ENCODE measurements at regions not wholly inside any gene's neighbourhood (a gene's known extent, or its start where the extent isn't known, plus 50 kb on each side); places are given as distances from the start of the nearest gene placed in this dataset.

DNA sequence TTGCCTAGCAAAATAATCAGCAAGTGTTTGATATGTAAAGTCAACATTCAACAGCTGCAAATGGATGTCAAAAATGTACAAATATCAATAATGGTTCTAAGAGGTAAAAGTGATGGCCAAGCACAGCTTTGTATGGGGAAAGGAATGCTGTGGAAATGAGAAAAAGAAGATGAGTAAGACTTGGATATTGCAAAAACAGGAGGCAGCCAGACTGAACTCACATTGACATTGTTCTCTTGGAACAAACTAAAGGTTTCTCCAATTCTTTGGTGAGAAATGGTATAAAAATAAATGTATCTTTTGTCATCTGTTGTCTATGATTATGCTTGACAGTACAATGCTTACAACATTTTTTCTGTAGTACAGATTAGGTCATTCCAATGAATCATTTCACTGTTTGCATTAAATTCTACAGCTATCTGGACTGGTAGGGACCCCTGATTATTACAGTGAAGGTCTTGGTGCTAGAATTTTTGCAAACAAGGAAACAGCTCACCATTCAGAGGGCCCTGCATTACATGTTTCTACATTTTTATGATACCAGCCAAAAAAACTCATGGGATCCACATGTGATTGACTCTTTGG, 465.7 kb downstream of the NOVA1 start:
- Mint-ChIP-seq H3K9me3 (peaks cover 24% of the 10 kb centered on the region), H3K4me3 (no peak overlapping the region), H3K4me1 (ENCODE audit: low read depth) (no peaks in the 10 kb centered on the region), H3K36me3 (no peaks in the 10 kb centered on the region), H3K27ac (no peak overlapping the region), H3K27me3 (no peaks in the 10 kb centered on the region)
- POLR2A ChIA-PET = no interaction called here
- CTCF ChIA-PET = no interaction called here
- no peak for DNase-seq
- intact Hi-C loops (cut with micrococcal nuclease) = no loop called here

DNA sequence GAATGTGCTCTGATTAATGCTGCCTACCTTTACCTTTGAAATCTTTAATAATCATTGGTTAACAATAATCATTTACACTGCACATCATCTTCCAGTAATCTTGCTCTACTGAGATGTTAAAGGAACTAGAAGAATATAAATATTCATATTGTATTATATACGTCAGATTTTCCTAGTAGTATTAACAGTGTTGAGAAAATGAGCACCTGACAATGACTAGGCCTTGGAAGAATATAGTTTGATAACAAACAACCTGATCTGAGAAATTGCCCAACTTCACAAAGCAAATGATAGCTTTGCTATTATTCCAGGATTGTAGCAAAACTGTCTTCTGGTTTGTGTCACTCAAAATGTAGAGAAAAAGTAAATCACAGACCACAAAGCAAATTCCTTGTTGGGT, 467.1 kb downstream of the NOVA1 start:
- H3K4me3 Mint-ChIP-seq = no peak overlapping the region
- POLR2A ChIA-PET = no interaction called here
- H3K36me3 Mint-ChIP-seq = no peaks in the 10 kb centered on the region

DNA sequence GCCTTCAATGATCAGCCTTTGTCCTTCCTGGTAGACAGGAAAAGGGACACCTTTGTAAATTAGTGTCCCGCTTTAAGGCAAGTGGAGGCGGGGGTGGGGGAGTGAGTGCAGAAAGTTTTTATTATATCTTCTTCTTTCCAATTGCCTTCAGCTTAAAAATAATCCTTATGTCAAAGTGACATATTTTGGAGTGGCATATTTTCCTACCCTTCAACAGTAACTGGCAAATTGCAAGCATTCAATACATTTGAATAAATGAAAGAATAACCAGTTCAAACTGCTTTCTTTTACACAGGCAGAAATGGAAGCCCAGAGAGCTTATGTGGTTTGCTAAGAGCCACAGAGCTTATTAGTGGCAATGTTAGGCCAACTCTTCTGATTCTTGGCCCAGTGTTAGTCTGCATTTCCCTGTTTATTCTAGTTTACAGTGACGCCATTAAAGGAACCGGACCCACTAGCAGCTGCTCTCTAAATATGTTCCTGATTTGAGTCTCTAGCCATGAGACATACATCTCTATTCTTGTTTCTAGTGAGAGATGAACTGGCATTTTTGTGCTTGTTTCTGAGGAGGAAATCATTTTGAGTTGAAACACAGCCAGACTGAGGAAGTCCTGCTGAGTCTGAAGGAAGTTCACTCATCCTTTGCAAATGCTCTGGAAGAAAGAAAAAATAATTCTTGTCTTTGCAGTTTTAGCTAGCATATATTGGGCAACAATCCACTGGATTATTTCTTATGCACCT, 468.7 kb downstream of the NOVA1 start:
- no peak for DNase-seq
- no peak overlapping the region for H3K27ac Mint-ChIP-seq
- intact Hi-C loops (cut with micrococcal nuclease) = no loop called here
- peaks cover 16% of the 10 kb centered on the region for H3K9me3 Mint-ChIP-seq
- ChIA-PET POLR2A (no interaction called here), CTCF (no interaction called here)
- no peaks in the 10 kb centered on the region for H3K27me3 Mint-ChIP-seq
- H3K36me3 Mint-ChIP-seq = no peaks in the 10 kb centered on the region
- no peaks in the 10 kb centered on the region for H3K4me1 Mint-ChIP-seq (ENCODE audit: low read depth)
- H3K4me3 Mint-ChIP-seq = no peak overlapping the region

More for the DNA sequence above, 467.1 kb downstream of the NOVA1 start:
- CTCF ChIA-PET = no interaction called here
- intact Hi-C loops (cut with micrococcal nuclease) = no loop called here
- Mint-ChIP-seq H3K27ac (no peak overlapping the region), H3K27me3 (no peaks in the 10 kb centered on the region), H3K4me1 (ENCODE audit: low read depth) (no peaks in the 10 kb centered on the region), H3K9me3 (peaks cover 24% of the 10 kb centered on the region)
- no peak for DNase-seq

DNA sequence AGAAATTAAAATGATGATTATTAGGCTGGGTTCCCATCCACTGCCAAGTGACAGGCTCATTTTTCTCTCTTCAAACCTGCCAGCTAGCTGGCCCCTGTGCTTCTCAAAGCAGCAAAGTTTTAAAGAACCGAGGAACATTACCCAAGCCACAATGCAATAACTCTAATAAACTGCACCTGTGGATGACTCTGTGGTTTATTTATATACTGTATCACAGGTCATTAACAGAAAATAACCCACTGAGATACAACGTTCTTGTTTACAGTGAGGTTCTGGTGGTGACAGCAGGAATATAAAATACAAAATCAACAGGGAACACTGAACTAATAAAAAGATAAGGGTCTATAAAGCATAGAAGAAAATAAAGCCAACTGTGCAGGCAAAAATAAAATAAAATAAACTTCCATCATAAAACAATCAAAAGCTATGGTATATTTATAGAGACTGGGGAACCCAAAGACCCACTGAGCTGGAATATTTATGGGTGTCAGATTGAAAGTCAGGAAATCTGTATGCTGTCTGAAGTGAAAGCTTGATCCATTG, 472.9 kb downstream of the NOVA1 start:
- Mint-ChIP-seq H3K36me3 (no peaks in the 10 kb centered on the region), H3K4me1 (ENCODE audit: low read depth) (no peaks in the 10 kb centered on the region), H3K4me3 (no peak overlapping the region), H3K27me3 (no peaks in the 10 kb centered on the region), H3K9me3 (peaks cover 15% of the 10 kb centered on the region), H3K27ac (no peak overlapping the region)
- ChIA-PET CTCF (no interaction called here), POLR2A (no interaction called here)
- no peak for DNase-seq
- intact Hi-C loops (cut with micrococcal nuclease) = no loop called here

DNA sequence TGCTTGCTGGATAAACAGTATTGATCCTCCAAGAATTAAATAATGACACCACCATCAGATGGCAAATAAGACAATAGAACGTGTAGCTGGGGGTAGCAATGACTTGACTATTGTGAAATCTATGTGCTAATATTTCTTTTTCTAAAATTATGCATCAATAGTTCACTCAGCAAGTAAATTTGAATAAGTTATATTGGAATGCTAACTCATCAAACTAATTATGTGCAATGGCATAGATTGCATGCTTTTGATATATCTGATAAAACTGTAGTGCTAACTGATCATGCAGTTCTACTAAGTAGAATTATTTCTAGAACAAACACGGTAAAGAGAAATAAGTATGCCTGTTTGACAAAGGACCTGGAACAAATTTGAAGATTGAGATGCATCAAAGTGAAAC, 474.4 kb downstream of the NOVA1 start:
- ChIA-PET POLR2A (no interaction called here), CTCF (no interaction called here)
- Mint-ChIP-seq H3K36me3 (no peaks in the 10 kb centered on the region), H3K27me3 (no peaks in the 10 kb centered on the region), H3K4me1 (ENCODE audit: low read depth) (no peaks in the 10 kb centered on the region), H3K27ac (no peak overlapping the region), H3K9me3 (peaks cover 20% of the 10 kb centered on the region), H3K4me3 (no peak overlapping the region)
- intact Hi-C loops (cut with micrococcal nuclease) = no loop called here
- DNase-seq = no peak

DNA sequence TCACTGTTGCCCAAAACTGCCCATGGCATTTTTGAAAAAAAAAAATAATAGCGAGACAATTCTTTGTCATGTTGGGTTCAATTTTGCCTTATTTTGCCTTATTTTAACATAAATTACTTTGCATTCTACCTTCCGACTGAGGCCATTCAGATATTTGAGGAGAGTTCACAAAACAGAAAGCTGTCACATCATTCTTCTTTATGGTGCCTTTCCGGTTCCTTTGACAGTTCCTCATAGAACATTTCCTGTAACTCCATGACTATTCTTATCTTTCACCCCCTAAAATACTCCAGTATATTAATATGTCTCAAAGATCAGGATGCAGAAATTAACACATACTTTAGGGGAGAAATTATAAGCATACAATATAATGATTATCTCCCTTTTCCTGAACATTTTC, 476.7 kb downstream of the NOVA1 start:
- Mint-ChIP-seq H3K4me1 (ENCODE audit: low read depth) (no peaks in the 10 kb centered on the region), H3K9me3 (peaks cover 22% of the 10 kb centered on the region), H3K27ac (no peak overlapping the region), H3K27me3 (no peaks in the 10 kb centered on the region), H3K36me3 (no peaks in the 10 kb centered on the region), H3K4me3 (no peak overlapping the region)
- intact Hi-C loops (cut with micrococcal nuclease) = no loop called here
- no peak for DNase-seq
- POLR2A ChIA-PET = no interaction called here
- CTCF ChIA-PET = no interaction called here

DNA sequence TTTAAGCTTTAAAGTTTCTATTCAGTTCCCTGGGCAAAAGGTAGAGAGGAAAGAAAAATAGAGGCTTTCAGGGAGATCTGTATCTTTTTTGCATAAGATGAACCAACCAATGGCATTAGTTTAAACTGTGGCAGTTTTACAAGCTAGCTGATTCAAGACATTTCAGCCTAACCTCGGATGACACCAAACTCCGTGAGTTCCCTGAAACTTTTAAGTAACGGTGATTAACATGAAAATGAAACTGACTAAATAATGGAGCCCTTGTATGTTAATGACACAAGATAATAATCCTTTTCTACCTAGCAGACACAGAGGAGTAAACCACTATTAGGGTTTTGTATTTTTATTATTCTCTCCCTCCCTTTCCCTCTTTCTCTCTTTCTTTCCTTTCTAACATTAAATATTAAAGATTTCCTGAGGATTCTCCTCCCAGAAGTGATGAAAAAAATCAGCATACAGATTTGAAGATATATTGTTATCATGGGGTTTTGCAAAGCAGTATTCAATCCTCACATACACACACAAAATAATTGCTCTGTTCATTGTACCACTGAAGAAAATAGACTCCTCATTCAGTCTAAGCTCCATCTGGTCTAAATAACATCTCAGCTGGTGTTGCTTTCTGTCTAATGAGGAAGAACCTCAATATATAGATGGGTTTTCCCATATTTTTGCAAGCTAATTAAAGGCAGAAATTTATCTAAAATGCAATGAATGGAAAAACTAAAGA, 483.8 kb downstream of the NOVA1 start:
- Mint-ChIP-seq H3K4me1 (ENCODE audit: low read depth) (no peaks in the 10 kb centered on the region), H3K36me3 (no peaks in the 10 kb centered on the region), H3K9me3 (peaks cover 17% of the 10 kb centered on the region), H3K4me3 (no peak overlapping the region), H3K27me3 (no peaks in the 10 kb centered on the region), H3K27ac (no peak overlapping the region)
- ChIA-PET CTCF (no interaction called here), POLR2A (no interaction called here)
- no peak for DNase-seq
- intact Hi-C loops (cut with micrococcal nuclease) = no loop called here

DNA sequence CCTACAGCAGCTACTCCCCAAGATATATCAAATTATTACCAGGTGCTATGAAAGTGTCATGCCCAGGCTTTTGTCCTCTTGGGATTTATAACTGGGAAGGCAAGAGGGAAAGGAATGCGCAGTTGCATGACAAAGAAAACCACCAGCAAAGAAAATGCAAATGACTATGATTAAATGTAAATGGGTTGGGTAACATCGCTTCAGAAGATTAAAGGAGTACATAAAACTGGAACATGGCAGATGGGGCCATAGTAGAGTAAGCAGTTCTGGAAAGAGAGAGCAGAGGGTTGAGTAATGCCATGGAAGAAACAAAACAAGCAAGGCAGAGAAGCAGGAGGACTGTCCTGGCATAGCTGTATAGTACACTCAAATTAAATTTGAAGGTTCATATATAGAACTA, 493.1 kb downstream of the NOVA1 start:
- H3K36me3 Mint-ChIP-seq = no peaks in the 10 kb centered on the region
- intact Hi-C loops (cut with micrococcal nuclease) = no loop called here
- no peaks in the 10 kb centered on the region for H3K4me1 Mint-ChIP-seq (ENCODE audit: low read depth)
- no peak overlapping the region for H3K4me3 Mint-ChIP-seq
- no peak for DNase-seq
- no peaks in the 10 kb centered on the region for H3K27me3 Mint-ChIP-seq
- ChIA-PET CTCF (no interaction called here), POLR2A (no interaction called here)
- no peak overlapping the region for H3K27ac Mint-ChIP-seq
- H3K9me3 Mint-ChIP-seq = peaks cover 18% of the 10 kb centered on the region

DNA sequence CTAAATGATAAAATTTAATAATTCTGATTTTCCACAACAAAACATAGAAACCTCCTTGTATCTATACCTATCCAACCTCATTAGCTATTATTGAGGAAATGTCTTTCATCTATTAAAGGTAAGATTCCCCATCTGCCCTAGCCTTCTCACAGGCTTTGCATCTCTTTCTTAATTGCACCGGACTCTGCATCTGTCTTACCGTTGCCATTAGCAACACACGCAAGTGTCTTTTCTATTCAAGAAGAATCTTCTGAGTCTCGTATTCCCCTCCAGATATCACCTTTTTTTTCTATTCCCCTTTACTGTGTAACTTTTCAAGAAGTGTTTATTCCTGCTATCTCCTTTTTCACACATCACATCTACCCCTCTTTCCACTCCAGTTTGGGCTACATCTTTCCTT, 500.0 kb downstream of the NOVA1 start:
- CTCF ChIA-PET = no interaction called here
- H3K4me1 Mint-ChIP-seq (ENCODE audit: low read depth) = no peaks in the 10 kb centered on the region
- no peak for DNase-seq
- H3K9me3 Mint-ChIP-seq = peaks cover 29% of the 10 kb centered on the region
- intact Hi-C loops (cut with micrococcal nuclease) = no loop called here
- no peaks in the 10 kb centered on the region for H3K36me3 Mint-ChIP-seq
- H3K27ac Mint-ChIP-seq = no peak overlapping the region
- H3K4me3 Mint-ChIP-seq = no peak overlapping the region
- POLR2A ChIA-PET = no interaction called here
- no peaks in the 10 kb centered on the region for H3K27me3 Mint-ChIP-seq

DNA sequence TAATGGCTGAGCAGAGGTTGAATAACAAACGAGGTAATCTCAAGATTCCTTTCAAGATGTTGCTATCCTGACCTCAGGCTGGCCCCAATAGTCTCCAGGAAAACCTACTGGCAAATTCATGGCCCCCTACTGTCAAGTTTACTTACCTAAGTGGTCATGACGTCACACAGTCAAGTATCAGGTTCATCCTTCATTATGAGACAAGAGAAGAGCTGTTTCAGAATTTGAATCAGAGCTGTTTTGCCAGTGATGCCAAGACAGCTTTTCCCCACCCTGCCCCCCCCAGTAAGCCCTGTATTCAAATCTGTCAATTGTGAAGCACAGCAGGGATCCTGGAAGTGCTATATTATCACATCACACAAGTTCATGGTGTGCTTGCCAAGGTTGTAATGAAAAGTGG, 509.6 kb downstream of the NOVA1 start:
- intact Hi-C loops (cut with micrococcal nuclease) = no loop called here
- ChIA-PET POLR2A (no interaction called here), CTCF (no interaction called here)

DNA sequence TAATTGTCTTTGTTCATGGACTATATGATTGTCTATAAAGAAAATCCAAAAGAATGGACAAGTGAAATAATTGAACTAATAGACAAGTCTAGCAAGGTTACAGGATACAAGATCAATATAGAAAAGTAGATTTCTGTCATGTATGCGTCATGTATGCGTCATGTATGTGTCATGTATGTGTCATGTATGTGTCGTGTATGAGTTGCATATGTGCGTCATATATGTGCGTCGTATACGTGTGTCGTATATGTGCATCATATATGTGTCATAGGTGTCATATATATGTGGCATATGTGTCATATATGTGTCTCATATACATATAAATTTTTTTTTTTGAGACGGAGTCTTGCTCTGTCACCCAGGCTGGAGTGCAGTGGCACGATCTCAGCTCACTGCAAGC, 516.8 kb downstream of the NOVA1 start:
- Mint-ChIP-seq H3K27me3 (no peaks in the 10 kb centered on the region), H3K9me3 (peaks cover 18% of the 10 kb centered on the region), H3K36me3 (no peaks in the 10 kb centered on the region), H3K4me3 (no peak overlapping the region), H3K27ac (no peak overlapping the region), H3K4me1 (ENCODE audit: low read depth) (no peaks in the 10 kb centered on the region)
- DNase-seq = no peak
- intact Hi-C loops (cut with micrococcal nuclease) = no loop called here
- POLR2A ChIA-PET = no interaction called here
- CTCF ChIA-PET = no interaction called here

More for the DNA sequence above, 509.6 kb downstream of the NOVA1 start:
- Mint-ChIP-seq H3K4me1 (ENCODE audit: low read depth) (no peaks in the 10 kb centered on the region), H3K9me3 (peaks cover 31% of the 10 kb centered on the region), H3K27me3 (no peaks in the 10 kb centered on the region), H3K36me3 (no peaks in the 10 kb centered on the region), H3K27ac (no peak overlapping the region), H3K4me3 (no peak overlapping the region)
- no peak for DNase-seq

DNA sequence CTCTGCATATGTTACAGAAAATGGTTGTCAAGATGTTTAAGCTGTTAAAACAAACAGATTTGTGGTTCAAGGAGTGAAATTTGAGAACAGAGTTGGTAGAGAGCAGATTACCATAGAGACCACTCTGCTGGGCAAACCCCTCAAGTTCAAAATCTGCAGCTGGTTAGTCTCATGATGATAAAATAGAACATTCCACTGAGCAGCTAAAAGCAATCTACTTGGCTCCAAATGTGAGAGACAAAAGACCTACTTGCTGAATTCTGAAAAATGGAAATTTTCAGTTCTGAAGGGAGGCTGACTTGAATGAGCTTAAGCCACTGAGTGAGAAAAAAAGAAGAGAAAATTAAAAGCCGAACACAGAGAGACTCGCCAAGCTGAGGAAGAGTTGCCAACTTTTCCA, 519.3 kb downstream of the NOVA1 start:
- Mint-ChIP-seq H3K36me3 (no peaks in the 10 kb centered on the region), H3K4me1 (ENCODE audit: low read depth) (no peaks in the 10 kb centered on the region), H3K9me3 (peaks cover 13% of the 10 kb centered on the region), H3K27me3 (no peaks in the 10 kb centered on the region), H3K27ac (no peak overlapping the region), H3K4me3 (no peak overlapping the region)
- ChIA-PET CTCF (no interaction called here), POLR2A (no interaction called here)
- intact Hi-C loops (cut with micrococcal nuclease) = no loop called here
- DNase-seq = no peak

DNA sequence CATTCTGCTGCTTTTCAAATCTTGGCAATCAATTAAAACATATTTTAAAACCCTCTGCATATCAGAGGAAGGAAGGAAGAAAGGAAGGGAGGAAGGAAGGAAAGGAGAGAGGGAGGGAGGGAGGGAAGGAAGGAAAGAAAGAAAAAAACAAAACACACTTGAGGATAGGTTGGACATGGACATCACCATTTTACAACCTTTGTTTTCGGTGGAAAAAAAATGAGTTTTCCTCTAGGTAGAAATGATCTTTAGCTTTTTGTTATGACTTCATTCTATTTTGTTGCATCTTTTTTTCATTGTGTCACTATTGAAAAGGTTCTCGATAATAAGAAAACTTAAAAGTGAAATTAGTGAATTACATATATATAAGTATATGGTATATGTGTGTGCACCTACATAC, 522.9 kb downstream of the NOVA1 start:
- ChIA-PET CTCF (no interaction called here), POLR2A (no interaction called here)
- intact Hi-C loops (cut with micrococcal nuclease) = no loop called here
- Mint-ChIP-seq H3K4me1 (ENCODE audit: low read depth) (no peaks in the 10 kb centered on the region), H3K27me3 (no peaks in the 10 kb centered on the region), H3K4me3 (no peak overlapping the region), H3K27ac (no peak overlapping the region), H3K9me3 (peaks cover 5% of the 10 kb centered on the region), H3K36me3 (no peaks in the 10 kb centered on the region)
- no peak for DNase-seq

Measured in activated CD4-positive, alpha-beta memory T cell treated with anti-CD3 and anti-CD28 coated beads for 36 hours (primary cell).